SK-N-SH (cell line): ENCODE measurements at regions not wholly inside any gene's neighbourhood (a gene's known extent, or its start where the extent isn't known, plus 50 kb on each side); places are given as distances from the start of the nearest gene placed in this dataset.

Source experiments
- CHD2 ChIP-seq: fragments of 150-350 bp; IDR thresholded peaks from 2 replicates; pipeline ENCODE4 v1.6.1; 2018; ENCODE audit warnings: low read length; ENCODE audit not compliant: partially characterized antibody
- EP300 ChIP-seq, 2 experiments: IDR thresholded peaks; 2 replicates each; pipeline versions ENCODE4 v1.4.0 to v1.6.1; 2012; ENCODE audit warnings: borderline replicate concordance in 1 of 2, low read depth in 1 of 2, low read length in 1 of 2
- FOXM1 ChIP-seq: IDR thresholded peaks from 2 replicates; pipeline ENCODE4 v1.4.0; 2012; ENCODE audit warnings: low read depth, mild to moderate bottlenecking
- MAX ChIP-seq: IDR thresholded peaks from 2 replicates; pipeline ENCODE4 v1.4.0; 2012; ENCODE audit warnings: low read depth
- POLR2AphosphoS5 ChIP-seq: IDR thresholded peaks from 2 replicates; pipeline ENCODE4 v1.6.1; 2012; ENCODE audit warnings: low read depth, low read length
- RCOR1 ChIP-seq: fragments of 150-350 bp; IDR thresholded peaks from 2 replicates; pipeline ENCODE4 v1.6.1; 2017; ENCODE audit warnings: antibody characterized with exemption, low read length
- REST ChIP-seq: IDR thresholded peaks from 2 replicates; pipeline ENCODE4 v1.6.1; 2012; ENCODE audit warnings: mild to moderate bottlenecking, low read depth, low read length, moderate library complexity
- RFX5 ChIP-seq: IDR thresholded peaks from 2 replicates; pipeline ENCODE4 v1.6.1; 2012; ENCODE audit warnings: mild to moderate bottlenecking, improper control_type of control experiment, low read length
- RXRA ChIP-seq: IDR thresholded peaks from 2 replicates; pipeline ENCODE4 v1.4.0; 2012; ENCODE audit warnings: low read depth, mild to moderate bottlenecking, borderline replicate concordance
- TAF1 ChIP-seq: IDR thresholded peaks from 2 replicates; pipeline ENCODE4 v1.6.1; 2012; ENCODE audit warnings: low read depth, mild to moderate bottlenecking, low read length, moderate library complexity, borderline replicate concordance
- USF2 ChIP-seq: fragments of 150-350 bp; IDR thresholded peaks from 2 replicates; pipeline ENCODE4 v1.6.1; 2017; ENCODE audit warnings: antibody characterized with exemption, low read length, low read depth, borderline replicate concordance
- YY1 ChIP-seq: IDR thresholded peaks from 2 replicates; pipeline ENCODE4 v1.4.0; 2012; ENCODE audit warnings: low read depth, mild to moderate bottlenecking
- TF ChIP-seq, protein P1 (sequence below): fragments of 200-600 bp; sonication (generic); IDR thresholded peaks from 2 replicates; pipeline ENCODE4 v1.6.1; 2017; ENCODE audit warnings: antibody characterized with exemption, mild to moderate bottlenecking, moderate library complexity

GRCh38 chr18:75962036-75962572 is 532.9 kb downstream of the ZNF516 start:
- TF ChIP-seq MAX (no peak), RFX5 (no peak), EP300 (IDR thresholded peaks at IDR 0.05; ENCODE audit: borderline replicate concordance in 1 of 2, low read depth in 1 of 2, low read length in 1 of 2) (no peak), REST (no peak), POLR2AphosphoS5 (no peak), USF2 (no peak), CHD2 (no peak), TAF1 (no peak), YY1 (no peak), RXRA (no peak), RCOR1 (no peak), FOXM1 (no peak)
- TF ChIP-seq, protein P1, sequence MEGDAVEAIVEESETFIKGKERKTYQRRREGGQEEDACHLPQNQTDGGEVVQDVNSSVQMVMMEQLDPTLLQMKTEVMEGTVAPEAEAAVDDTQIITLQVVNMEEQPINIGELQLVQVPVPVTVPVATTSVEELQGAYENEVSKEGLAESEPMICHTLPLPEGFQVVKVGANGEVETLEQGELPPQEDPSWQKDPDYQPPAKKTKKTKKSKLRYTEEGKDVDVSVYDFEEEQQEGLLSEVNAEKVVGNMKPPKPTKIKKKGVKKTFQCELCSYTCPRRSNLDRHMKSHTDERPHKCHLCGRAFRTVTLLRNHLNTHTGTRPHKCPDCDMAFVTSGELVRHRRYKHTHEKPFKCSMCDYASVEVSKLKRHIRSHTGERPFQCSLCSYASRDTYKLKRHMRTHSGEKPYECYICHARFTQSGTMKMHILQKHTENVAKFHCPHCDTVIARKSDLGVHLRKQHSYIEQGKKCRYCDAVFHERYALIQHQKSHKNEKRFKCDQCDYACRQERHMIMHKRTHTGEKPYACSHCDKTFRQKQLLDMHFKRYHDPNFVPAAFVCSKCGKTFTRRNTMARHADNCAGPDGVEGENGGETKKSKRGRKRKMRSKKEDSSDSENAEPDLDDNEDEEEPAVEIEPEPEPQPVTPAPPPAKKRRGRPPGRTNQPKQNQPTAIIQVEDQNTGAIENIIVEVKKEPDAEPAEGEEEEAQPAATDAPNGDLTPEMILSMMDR, result no peak
